Hindlimb muscle (tissue), 1 donor: ENCODE measurements at regions not wholly inside any gene's neighbourhood (a gene's known extent, or its start where the extent isn't known, plus 50 kb on each side); places are given as distances from the start of the nearest gene placed in this dataset.

Experiments
- DNase-seq: peaks from one replicate; pipeline ENCODE4 v3.0.0-alpha.2; 2013

DNA sequence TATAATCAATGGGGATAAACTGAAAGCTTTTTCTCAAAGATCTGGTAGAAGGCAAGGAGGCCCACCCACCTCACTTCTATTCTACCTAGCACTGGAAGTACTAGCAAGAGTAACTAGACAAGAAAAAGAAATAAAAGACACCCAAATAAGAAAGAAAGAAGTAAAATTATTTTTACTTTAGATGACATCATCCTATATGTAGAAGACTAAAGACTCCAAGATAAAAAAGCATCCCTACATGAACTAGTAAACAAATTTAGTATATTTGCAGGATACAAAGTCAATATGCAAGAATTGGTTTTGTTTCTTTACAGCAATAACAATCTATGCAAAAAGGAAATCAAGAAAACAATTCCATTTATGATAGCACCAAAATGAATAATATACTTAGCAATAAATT is 201.5 kb upstream of the KIRREL3 start:
- no peak for DNase-seq

DNA sequence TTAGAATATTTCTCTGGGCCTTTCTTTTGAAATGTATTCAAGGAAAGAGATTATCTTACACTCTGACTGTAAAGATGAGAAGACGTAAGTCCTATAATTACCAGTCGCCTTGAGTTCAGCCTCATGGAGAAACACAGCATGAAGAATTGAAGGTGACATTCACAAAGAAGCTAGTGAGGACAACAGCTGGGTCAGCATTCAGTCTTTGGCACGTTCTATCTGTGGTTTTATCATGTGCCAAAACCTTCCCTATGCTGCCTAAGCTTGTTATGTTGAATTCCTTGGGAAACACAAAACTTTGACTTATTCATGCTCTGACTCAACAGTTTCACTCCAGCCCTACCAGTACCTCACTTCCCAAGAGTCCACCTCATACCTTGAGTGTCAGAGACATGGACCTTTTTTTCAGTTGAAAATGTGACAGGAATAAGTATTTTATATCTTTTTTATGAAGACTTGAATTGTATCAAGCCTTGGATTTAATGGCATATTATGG is 198.8 kb upstream of the KIRREL3 start:
- DNase-seq, result no peak

DNA sequence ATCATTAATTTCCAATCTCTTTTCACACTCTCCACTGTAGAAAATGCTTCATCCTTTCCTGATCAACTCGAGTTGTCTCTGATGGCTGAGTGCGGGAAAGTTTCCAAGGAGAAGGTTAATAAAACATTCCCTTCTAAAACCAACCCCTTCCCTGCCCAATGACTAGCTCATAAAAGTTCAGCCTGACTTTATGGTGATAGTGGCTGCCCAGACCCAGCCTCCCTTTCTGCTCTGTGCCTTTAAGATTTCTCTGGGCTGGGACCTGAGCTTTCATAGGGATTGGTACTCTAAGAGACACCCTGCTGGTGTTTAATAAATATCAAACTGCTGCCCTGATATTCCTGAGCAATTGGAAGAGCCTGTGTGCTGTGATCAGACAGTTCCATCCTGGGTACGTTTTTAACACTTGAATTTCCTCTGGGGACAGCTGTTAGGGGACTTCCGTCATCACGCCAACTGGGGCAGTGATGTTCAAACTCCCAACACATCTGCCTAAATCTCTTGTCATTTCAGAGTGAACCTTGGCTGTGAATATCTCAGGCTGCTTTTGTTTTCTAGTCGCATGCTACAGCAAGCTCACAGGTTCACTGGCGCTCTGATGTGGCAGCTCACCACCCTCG is 195.0 kb upstream of the KIRREL3 start:
- no peak for DNase-seq

DNA sequence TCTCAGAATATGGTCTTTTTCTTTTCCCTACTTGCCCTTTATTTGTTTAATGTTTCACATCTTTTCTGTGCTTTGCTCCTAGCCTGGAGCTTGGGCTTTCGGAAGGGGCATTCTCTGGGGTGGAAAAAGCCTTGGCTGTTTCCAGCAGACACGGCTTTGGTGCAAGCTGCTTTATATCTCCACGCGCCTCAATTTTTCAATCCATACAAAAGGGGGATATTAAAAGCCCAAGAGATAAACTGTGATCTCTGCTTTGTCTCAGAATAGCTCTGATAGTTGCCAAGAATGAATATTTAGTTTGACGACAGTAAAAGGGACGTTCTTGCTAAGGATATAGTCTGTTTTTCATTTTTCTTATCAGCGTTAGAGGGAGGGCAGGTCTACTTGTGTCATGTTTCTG is 194.0 kb upstream of the KIRREL3 start:
- DNase-seq, result no peak

DNA sequence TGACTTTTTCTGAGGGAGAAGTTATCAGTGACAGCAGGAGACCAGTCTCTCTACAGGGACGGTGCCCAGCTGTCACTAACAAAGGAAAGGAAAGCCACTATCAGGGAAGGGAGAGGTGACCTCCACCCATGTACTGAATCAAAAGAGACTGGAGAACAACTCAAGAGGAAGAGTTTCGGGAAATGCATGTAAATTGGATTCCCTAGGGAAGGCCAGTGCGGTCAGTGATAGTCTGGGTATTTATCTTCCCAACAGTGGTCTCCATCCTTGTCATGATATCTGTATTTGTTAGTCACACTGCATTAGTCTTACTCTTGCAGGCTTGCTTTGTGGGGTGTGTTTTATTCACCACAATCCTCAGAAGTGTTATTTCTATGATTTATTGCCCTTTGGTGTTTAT is 193.4 kb upstream of the KIRREL3 start:
- no peak for DNase-seq

DNA sequence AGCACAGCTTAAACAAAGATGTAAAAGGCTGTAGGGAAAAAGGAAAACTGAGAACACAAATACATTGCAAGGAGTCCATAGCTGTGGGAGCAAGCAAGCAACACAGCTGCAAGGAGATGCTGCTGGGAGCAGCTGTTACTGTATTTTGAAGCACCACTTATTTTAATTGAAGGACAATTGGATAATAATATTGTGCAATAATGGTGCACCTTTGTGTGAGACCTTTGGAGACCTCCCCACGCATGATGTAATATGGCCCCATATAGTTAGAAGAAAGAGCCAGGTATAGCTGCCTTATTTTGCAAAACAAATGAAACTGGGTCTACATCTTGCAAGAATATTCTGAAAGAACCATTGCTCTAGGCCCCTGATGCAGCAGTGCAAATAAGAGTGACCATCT is 191.1 kb upstream of the KIRREL3 start:
- no peak for DNase-seq

DNA sequence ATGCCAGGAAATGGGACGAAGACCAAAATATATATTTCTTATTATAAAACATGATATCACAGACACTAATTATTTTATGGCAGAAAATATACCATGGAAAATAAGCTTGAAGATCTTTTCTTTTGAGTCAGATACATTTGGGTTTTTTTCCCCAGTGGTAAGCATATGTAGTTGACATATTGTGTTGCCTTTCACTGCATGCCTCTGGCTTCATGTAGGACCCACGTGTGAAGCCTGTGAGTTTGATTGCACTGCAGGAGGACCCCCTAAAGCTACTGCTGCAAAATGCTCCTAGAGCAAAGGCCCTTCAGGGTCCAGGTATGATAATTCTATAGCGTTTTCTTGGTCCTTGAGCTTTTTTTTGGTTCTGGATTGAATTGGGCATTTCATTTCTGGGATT is 190.7 kb upstream of the KIRREL3 start:
- DNase-seq, result no peak

DNA sequence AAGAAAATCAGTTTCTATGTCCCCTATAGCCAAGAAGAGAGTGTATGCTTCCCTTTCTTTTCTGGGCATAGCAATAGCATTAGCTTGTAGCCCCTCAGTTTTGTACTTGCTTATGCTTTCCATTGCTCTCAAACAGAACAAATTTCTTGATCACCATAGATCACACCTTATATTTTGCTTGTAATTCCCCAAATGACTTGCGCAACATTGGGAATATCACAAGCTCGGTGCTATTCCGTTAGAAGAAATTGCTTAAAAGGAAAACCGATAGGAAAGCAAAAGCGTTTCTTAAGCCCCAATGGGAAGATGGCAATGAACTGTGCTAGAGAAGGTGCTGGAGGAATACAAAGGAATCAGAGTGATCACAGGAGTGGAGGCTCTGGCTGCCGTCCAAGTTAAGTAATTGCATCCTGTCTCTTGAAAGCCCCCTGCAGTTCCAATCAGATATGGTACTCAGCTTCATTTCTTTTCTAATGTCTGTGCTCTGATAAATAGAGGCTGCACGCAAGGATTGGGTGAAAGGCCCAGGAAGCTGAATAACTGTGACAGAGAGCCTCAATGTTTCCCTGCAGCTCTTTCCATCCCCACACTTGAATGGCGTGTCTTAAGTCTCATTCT is 182.1 kb upstream of the KIRREL3 start:
- no peak for DNase-seq

DNA sequence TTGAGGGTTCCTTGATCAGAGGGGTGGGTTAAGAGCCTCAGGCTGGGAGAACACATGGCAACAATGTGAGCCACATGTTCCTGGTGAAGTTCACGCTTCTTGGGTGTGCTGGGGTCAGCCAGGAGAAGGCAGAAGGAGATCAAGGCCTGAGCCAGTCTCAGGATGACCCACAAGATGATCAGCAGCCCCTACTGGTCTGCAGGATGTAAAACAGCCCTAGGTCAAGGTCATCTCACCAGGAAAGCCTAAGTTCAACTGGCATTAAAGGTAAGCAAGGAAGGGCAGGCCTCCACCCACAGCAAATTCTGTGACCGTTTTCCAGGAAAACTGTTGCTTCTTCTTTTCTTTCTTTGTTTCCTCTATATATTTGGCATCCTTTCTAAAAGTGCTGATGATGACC is 156.7 kb upstream of the KIRREL3 start:
- DNase-seq, result no peak

DNA sequence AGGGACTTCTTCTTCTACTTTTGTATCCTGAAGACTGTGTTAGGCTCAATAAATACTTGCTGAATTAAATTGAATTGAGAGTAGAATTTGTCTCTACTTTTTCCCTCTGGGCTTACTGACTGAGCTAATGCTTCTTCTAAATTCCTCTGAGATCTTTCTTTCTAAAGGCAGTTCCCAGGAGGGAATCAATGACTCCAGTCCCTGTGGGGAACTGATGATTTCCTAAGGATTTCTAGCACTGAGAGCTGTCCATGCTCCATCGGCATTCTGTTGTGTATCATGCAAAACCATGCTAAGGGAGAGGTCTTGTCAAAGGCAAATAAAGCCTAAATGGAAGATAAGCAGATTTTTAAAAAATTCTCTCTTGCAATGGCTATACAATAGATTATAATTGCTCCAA is 148.8 kb upstream of the KIRREL3 start:
- DNase-seq, result no peak

DNA sequence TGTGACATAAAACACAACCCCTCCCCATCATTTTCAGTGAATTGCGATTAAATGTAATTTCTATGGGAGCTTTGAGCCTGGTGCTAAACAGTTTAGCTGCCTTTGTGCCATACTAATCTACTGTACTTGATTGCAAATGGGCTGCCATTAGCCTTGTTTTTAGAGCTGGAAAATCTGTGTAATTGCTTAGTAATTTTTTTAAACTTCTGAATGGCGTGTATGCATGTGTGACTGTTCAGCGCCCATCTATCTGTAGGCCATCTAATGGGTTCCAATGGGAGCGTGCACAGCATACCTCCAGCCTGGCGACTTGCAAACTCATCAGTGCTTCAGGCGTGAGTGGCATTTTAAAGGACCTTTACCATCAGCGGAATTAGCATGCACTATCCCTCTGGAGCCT is 142.7 kb upstream of the KIRREL3 start:
- DNase-seq, result no peak

DNA sequence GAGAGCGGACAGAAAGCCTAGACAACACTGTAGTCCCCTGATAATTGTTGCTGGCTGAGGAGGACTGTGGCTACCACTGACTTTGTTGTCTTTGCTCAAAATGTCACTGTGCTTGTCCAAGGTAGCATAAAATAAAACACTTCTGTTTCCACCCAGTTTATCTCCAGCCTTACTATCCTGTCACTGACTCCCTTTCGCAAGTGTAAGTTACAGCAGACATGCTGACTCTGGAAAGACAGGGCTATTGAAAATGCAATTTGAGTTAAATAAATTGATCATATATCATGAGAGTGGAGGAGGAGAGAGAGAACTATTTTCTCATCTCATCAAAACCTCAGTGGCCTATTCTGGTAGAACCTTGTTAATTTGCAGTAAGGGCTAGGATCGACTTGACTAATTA is 138.0 kb upstream of the KIRREL3 start:
- no peak for DNase-seq

DNA sequence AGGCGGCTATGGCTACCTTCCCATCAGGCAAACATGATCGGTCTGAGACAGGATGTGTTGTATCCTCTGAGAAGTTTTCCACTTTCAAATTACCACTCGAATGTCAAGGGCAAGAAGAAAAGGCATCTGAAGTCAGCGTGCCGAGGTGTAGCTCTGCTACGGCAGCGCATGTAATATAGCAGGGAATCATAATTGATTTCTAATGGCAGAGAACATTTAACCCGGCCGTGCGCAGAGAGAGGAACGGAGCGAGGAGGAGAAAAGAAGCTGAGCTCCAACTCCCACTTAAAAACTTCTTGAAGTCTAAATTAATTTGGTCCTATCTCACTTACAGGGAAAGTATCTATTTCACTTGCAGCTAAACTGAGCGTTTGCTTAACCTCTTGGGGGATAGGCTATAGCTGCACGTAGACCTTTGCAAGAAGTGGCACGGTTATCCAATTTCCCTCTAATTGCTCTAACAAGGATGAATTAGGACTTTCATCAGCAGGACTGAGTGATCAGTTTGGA is 137.3 kb upstream of the KIRREL3 start:
- DNase-seq, result no peak

DNA sequence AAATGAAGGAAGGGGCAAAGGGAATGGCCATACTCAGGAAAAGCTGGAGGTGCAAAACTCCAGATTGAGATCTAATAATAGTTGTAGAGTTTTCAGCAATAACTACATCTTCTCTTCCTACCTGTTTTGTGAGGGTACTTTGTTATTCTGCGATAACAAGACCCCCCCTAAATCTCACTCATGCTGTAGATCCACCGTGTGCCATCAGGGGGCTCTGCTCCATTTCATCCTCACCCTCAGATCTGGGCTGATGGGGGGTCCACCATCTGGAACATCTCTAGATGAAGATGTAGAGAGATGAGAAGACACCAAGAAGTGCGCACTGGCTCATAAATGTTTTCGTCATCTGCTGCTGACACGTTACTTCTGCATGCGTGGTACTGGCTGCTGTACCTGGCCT is 135.9 kb upstream of the KIRREL3 start:
- no peak for DNase-seq

DNA sequence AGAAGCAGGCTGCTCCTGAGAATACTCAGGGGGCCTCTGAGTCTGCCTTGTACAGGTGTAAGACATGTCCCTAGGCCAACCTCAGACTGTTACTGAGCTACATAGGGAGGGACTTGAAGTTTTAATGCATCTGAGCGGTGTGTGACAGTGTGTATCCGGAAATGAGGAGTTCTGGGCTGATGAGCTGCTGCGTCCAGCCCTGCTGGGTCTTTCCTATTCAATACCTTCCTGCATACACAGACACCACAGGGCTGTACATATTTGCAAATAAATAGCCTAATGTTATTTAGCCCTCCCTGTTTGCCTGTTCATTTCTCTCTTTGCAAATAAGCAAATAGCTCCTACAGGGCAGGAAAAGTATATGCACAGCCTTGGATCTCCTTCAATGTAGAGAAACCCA is 134.7 kb upstream of the KIRREL3 start:
- no peak for DNase-seq

DNA sequence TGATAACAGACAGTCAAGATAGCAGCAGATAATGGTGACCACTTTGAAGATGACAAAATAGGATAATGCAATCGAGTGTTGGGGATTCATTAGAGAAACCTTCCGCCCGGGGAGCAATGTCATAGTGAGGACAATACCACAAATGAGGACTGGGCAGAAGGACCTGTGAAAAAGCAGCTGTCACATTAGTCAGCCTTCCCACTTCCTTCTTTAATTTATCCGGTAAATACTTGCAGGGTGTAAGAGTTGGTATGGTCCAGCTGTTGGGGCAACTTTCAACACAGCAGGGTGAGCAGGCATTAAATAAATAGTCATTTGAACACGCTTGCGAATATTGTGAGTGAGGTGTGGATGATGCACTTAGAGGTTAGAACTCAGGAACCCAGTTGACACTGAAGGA is 132.5 kb upstream of the KIRREL3 start:
- DNase-seq, result no peak

DNA sequence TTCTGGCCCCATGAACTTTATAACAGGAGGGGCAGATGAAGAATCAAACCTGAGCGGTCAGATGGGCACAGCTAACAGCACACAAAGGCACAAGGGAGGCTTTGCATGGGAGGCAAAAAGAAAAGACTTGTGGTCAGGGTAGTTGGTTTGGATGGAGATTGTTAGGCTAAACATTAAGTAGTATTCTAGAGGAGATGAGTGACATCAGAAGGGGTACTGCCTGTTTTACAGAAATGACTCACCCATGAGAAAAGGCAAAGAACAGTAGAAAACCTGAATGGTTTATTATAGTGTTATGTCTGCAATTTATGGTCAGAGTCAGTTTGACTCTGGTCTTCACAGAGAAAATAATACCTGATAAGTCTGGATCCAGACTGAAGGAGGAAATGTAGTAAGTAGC is 129.8 kb upstream of the KIRREL3 start:
- no peak for DNase-seq

DNA sequence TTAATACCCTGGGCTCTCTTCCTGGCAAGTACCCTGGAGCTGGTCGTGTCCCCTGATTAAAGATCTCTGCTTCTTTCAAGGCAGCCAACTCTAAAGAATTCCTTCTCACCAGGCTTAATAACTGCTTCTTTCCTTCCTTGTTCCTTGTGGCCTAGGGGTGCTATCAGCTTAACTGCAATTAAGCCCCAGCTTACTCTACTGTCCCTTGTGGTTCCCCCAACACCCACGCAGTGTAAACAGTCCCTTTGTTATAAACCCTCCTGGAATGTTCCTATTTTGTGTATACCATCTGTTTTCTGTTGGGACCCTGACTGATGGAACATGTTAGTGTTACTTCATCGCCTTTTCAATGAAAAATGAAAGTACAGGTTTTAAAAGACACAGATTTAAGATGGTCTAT is 126.4 kb upstream of the KIRREL3 start:
- DNase-seq, result no peak

DNA sequence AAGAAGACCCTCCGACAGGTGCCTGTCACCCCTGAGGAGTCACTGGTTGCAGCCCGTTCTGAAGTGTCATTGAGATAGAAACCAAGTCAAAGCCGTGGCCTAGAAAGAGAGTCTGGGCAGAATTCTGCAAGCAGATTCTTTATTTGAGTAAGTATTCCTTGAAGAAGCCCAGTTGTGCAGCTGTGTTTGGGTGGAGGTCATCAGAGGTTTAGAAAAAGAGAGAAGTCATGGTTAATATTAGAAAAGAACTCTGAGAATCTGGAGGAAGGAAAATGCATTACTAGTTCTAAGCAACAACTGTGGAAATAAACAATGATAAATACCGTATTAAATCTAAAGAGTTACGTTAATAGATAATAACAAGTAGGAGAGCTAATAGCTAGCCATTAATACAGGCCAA is 118.8 kb upstream of the KIRREL3 start:
- DNase-seq, result peak; percentile 72

DNA sequence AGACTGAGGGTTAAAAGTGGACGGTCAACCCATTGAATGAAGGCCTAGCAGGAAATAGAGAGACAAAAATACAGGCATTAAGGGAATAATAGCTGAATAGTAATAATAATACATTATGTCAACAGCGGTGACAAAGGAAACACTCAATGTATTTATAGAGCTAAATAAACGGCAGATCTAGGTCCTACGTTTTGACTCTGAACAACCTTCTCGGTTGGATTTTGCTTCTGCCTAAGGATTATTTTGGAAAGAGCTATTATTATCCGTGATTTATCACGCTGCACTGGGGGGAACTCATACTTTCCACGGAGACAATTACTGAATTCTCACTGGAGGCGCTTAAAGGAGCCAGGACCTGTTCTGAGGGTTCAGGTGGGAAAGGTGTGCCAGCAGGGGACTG is 118.2 kb upstream of the KIRREL3 start:
- peak; percentile 44 for DNase-seq

DNA sequence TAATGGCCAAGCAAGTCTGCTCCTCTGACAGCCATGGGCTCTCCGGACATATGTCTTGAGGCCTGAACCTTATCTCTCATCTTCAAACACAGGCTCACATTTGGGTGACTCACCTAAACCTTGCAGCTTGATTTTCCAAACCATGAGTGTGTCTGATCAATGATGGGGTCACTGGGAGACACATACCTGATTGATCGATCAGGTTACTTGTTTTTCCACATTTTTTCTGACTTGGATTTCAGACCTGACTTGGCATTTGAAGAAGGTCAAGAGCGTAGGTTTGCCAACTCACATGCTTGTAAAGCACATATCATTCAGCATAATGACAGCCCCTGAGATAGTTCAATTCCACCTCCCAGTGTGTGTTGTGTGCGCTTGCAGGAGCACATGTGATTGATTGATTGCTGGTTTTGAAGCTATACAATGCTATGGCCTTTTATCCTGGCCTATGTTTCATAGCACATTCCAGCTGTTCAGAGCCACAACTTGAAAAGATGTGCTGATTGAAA is 116.7 kb upstream of the KIRREL3 start:
- DNase-seq, result no peak

DNA sequence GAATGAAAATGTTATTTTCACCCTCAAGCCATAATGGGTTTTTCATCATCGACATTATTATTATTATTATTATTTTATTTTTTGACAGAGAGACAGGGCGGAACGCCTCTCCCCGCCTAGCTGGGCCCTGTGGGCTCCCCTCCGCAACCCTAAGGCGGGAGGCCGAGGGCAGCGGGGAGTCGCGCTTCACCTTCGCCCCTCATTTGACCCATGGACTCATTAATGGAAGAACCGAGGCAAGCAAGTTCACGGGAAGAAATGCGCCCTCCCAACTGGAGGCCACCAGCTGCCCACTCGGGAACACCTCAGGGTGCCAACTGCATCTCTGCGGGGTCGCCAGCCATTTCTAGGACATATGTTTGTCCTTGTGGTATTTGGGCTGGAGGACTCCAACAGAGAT is 115.3 kb upstream of the KIRREL3 start:
- DNase-seq, result no peak

DNA sequence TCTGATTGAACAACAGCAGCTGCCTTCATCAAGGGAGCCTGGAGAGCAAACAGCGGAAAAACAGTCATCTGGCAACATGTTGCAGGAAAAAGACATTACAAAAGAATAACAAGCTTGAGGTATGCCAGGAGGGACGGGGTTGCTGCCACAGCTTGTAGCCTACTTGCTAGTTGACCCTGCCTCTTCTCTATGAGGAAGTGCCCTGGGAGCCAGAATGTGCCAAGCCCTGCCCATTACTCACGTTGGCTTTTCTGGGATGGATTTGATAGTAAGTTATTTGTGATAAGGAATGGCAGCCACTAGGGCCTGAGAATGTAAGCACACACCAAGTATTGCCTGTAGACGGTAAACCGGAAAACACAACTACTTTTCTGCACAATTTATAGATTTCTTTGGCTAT is 113.5 kb upstream of the KIRREL3 start:
- DNase-seq, result no peak

DNA sequence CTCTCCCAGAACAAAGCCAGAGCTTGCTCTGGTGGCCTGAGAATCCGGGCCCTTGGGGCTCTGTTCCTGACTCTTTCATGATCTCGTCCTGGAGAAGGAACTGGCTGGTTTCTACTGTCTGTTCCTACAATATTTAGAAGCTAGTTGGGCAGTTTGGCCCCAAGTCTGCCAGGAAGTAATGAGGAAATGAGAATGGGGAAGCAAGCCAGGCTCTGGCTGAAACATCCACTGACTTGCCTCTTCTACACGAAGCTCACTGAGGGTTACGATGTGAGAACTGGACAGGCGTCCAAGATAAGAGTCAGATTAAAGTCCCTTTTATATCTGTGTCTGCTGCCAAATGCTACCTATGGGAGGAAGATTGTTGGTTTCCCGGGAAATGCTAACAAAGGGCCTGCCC is 110.0 kb upstream of the KIRREL3 start:
- DNase-seq, result no peak
